GM04503 (cell line): ENCODE measurements at regions not wholly inside any gene's neighbourhood (a gene's known extent, or its start where the extent isn't known, plus 50 kb on each side); places are given as distances from the start of the nearest gene placed in this dataset.

Experiments
- DNase-seq: peaks from one replicate; pipeline ENCODE4 v3.0.0-alpha.2; 2012; ENCODE audit warnings: low read depth

- DNase-seq: no peak
Measured at GRCh38 chrX:45771560-45772340, 571.1 kb upstream of the DIPK2B start.

DNA sequence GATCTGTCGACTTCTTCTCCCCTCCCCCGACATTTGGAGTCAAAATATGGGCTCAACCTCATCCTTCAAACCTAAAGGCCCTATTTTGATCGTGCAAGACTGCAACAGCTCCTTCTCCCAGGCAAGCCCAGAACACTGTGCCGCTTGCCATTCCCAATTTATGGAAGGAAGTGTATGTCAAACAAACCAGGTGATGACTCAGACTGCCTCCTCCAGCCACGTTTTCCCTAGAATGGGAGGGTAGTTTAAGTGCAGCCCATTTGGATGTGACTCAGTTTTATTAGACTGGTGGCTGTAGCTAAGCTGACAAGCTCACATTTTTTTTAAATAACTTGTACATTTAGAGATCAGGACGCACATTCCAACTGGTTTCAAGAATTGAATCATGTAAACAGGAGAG is 570.4 kb upstream of the DIPK2B start:
- peak; percentile 89 for DNase-seq

DNA sequence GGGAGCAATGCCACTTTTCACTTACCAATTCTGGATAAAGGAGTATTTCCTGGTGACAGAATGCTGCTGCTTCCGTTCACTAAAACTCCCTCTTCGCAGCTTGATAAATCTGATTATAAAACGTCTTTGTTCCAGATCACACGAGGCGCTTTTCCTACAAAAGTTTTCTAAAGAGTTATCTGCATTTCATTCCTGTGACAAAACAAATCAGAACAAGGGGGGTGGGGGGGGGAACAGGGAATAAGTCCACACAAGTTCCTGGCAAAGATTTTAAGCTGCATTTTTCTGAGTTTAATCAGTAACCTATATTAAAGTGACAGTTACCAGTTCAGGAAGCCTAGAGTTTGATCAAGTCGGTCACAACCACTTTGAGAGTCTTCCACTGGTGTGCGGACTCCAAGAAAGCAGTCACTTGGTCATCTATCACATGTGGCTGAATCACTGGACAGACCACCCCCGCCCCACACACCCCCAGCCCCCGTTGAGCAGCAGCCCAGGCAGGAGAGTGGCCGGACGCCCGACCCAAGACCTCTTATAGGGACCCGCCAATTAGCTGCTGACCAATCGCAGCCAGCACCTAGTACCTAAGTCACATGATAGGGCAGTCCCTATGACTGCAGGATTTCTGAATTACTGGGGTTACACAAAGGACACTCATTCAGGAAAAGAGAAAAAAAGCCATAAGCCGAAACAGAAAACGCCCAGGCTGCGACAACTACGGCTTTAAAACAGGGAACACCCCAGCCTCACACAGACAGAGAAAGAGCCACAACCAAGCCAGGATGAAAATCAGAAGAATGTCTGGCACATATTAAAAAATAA is 569.3 kb upstream of the DIPK2B start:
- peak; percentile 73 for DNase-seq

- no peak for DNase-seq
Measured at GRCh38 chrX:45768666-45769236, 568.1 kb upstream of the DIPK2B start.

- no peak for DNase-seq
Measured at GRCh38 chrX:45766981-45767501, 566.4 kb upstream of the DIPK2B start.

DNA sequence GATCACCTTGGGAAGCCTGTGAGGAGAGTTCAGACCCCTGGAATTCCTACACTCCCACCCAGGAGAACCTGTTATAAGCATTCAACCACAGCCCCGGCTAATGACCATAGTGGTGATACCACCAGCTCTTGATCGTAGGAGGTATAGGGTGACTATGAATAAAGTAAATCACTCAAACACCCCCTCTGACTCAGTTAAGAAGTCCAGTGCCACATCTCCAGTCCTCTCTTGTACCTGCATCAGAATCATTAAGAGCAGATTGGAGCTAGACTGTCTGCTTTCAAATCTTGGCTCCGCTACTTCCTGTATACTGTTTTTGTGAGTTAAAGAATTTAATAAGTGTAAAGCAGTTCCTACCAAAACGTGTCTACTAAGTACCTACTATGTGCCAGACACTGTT is 565.1 kb upstream of the DIPK2B start:
- no peak for DNase-seq

GRCh38 chrX:45765281-45765680 is 564.6 kb upstream of the DIPK2B start:
- no peak for DNase-seq

DNA sequence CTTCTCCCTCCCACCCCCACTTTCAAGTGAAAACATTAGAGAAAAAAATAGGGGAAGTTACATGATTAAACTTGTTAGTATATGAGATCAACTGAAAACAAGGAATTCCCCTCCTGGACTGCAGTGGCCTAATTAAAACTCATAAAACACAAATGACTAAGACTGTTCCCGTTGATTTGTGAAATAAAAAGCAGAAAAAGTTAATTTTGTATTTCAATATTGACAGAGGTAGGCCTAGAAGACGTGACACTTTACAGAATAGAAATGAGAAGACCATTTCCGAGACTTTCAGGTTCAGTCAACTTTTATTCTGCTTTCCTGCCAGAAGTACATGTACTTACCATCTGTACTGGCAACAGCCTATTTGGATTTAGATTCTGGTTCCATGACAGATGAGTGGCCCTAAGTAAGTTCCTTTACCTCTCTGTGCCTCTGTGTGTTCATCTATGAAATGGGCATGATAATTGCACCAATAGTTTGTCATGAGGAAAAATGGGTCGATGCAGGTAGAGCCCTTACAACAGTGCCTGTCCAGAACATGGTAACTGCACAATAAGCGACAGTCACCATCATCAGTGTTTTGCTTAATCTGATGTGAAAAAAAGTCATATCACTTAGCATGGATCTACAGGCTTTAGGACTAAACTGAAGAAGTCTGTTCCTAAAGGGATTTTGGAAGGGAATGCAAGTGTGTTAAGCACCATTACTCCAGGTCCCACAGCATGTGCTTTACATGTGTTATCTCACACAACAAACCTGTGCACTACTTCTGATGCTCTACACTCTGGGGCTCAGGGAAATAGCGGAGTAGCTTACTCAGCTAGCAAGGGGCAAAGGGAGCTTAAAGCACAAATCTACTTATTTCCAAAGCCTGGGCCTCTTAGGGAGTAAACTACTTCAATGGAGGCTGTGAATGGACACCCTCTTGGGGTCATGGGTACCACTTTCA is 562.3 kb upstream of the DIPK2B start:
- no peak for DNase-seq

DNA sequence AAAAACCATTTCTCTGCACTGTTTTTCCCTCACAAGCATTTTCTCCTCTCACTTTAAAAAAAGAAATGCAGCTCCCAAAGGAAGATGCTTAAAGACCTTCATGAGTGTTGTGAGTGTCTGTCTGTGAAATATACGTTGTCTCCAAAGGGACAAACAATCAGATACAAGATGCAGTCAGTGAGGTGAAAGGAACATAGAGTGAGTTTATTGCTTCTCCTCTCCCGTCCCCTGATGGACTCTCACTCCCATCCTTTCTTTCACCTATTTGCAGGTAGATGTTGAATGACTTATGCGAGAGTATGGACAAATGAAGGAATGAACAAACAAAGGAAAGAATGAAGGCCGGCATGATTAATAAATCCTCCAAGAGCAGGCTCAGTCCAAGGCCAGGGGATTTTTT is 561.2 kb upstream of the DIPK2B start:
- DNase-seq: no peak

DNA sequence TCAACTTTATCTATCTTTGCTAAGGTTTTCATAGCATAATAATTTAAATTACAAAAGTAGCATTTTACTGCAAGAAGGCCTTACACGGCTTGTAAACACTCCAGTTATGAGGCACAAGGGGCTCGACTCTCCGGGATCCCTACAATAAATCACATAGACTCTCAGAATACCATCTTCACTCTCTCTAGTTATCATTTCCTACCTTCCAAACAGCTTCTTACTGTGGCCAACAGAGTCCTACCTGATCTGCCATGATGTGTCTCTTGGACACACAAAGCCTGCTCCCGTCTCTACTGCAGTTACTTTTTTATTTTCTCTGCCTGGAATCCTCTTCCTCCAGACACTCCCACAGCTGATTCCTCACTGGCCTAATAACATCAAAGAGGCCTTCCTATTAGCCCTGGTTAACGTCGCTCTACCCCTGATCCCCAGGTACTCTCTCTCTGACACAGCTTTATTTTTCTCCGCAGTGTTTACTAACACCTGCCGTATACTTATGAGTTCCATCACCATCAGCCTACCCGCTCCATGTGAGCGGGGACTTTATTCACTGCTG is 559.6 kb upstream of the DIPK2B start:
- DNase-seq: no peak

- no peak for DNase-seq
Measured at GRCh38 chrX:45758738-45759397, 558.2 kb upstream of the DIPK2B start.

- DNase-seq: peak; percentile 81
Measured at GRCh38 chrX:45758319-45758718, 557.6 kb upstream of the DIPK2B start.

DNA sequence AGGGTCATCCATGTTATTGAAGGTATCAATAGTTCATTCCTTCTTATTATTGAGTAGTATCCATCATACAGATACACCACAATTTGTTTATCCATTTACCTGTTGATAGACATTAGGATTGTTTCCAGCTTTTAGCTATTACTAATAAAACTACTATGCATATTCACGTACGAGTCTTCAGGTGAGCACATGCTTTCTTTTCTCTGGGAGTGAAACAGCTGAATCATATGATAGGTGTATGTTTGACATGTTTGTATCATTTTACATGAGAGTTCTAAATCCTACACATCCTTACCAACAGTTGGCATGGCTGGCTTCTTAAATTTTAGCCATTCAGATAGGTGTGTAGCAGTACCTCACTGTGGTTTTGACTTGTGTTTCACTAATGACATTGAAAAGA is 556.6 kb upstream of the DIPK2B start:
- no peak for DNase-seq

- no peak for DNase-seq
Measured at GRCh38 chrX:45756557-45756956, 555.9 kb upstream of the DIPK2B start.

- DNase-seq: no peak
Measured at GRCh38 chrX:45755703-45756102, 555.0 kb upstream of the DIPK2B start.

GRCh38 chrX:45751156-45751555 is 550.5 kb upstream of the DIPK2B start:
- DNase-seq: no peak

DNA sequence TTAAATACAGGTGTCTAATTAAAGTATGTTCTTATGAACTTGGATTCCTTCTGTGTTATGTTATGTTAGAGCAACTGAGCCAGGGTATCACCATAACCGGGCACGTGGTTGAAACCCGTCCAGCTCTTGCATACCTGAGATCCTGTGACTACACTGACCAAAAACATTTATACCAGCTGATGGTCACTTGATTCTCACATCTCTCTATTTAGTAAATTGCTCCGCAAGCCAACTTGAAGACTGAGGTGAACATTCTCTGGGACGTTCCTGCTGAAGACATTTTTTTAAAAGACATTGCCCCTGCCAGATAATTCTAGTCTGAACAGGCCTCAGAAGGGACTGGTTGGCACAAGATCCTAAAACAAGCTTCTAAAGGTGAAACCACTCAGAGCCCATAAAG is 550.0 kb upstream of the DIPK2B start:
- no peak for DNase-seq

DNA sequence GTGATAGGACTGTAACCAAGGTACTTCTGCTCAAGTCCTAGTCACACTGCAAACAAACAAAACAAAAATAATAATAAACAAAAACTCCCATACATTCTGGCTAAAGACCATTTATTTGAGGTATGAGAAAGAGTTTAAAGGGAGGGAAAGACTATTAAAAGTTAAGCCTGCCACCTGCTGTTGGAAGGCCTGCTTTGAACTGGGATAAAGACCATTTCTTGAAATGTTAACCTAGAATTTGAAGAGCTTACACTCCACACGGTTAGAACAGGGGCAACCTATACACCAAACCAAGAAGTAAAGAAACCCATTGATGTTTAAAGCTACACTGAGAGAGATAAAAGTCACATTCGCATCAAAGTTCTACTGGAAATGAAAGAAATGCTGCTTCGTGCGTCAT is 548.7 kb upstream of the DIPK2B start:
- no peak for DNase-seq

DNA sequence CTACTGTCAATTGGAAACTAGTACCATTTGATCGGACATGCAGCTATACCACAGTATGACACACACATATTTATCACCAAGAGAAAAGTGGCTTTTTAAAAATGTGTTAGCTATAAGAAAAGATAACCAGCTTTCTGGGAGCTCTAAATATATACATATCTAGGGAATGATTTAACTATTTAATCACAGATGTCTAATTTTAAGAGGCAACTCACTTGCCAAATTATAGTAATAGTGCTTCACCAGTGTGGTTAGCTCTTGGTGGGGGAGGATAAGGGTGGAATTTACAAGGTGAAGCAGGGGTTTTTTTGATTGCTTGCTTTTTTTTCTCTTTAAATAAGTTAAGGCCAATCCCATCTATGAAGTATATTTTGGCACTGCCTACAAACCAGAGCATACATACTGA is 547.7 kb upstream of the DIPK2B start:
- DNase-seq: no peak

- no peak for DNase-seq
Measured at GRCh38 chrX:45747905-45748304, 547.2 kb upstream of the DIPK2B start.

DNA sequence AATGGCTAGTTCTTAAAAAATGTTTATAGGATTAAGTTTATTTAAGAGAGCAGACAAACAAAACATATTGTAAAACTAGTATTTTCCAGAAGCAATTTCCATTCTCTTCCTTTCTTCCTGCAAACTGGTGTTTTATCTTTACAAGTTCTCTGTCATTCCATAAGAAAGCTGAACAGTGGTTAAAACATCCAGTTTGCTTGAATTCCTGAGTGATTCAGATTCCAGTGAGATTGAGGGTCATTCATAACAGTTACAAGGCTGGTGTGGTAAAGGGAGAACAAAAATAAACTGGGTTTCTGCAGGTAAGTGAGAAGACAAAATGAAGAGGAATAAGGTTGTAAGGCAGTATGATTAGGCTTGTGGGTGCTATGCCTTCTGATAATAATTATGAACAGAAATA is 544.8 kb upstream of the DIPK2B start:
- DNase-seq: no peak
